ENCODE measurements at regions not wholly inside any gene's neighbourhood (a gene's known extent, or its start where the extent isn't known, plus 50 kb on each side); places are given as distances from the start of the nearest gene placed in this dataset.

GRCh38 chrX:2162695-2163094, 338.1 kb downstream of the DHRSX start (continued):
- TF ChIP-seq, protein P1, sequence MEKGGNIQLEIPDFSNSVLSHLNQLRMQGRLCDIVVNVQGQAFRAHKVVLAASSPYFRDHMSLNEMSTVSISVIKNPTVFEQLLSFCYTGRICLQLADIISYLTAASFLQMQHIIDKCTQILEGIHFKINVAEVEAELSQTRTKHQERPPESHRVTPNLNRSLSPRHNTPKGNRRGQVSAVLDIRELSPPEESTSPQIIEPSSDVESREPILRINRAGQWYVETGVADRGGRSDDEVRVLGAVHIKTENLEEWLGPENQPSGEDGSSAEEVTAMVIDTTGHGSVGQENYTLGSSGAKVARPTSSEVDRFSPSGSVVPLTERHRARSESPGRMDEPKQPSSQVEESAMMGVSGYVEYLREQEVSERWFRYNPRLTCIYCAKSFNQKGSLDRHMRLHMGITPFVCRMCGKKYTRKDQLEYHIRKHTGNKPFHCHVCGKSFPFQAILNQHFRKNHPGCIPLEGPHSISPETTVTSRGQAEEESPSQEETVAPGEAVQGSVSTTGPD (CRISPR knock-in tag; IDR thresholded peaks at IDR 0.05), result no peak
- no peak for TF ChIP-seq ZXDC (CRISPR knock-in tag; IDR thresholded peaks at IDR 0.05)
- no peak for TF ChIP-seq ZNF800 (CRISPR knock-in tag; IDR thresholded peaks at IDR 0.05)

DNA sequence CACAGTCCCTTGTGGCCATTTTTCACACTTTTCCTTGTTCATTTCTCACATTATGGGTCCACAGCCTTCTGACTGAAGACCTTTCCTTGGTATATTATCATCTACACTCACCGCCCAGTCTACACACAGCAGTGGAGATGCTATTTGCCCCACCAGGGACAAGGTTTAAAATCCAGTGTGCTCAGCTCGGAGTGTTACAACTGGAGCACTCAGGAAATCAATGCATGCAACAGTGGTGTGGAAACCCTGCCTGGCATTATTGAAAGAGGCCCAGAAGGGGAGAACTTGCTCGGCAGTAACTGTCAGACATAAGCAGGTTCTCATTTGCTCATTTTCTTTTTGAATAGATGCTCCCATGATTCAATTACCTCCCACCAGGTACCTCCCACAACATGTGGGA, 340.9 kb downstream of the DHRSX start:
- H3K27me3 ChIP-seq (ENCODE audit: control insufficient read depth in 1 of 2, insufficient read depth in 2 of 2, low read length in 2 of 2), result no peaks in the 10 kb centered on the region
- H3K4me1 ChIP-seq (ENCODE audit: insufficient read depth, low read length), result no peaks in the 10 kb centered on the region
- ATAC-seq, result peak; percentile 77
- H3K4me2 ChIP-seq (ENCODE audit: low read depth, low read length), result no peak overlapping the region
- no peaks in the 10 kb centered on the region for H3K36me3 ChIP-seq (replicated peaks in 1 of 2; ENCODE audit: control insufficient read depth in 1 of 2, insufficient read depth in 2 of 2, low read length in 2 of 2)
- ChIA-PET POLR2A (no interaction called here), CTCF (ENCODE audit: low intra/inter-chr PET ratio, low total read pairs) (no interaction called here)
- no peaks in the 10 kb centered on the region for H3K9me3 ChIP-seq (ENCODE audit: low read length)
- no peak overlapping the region for H3K9ac ChIP-seq (ENCODE audit: insufficient read depth, low read depth, low read length)
- intact Hi-C loops (cut with micrococcal nuclease; ENCODE audit: unreplicated experiment) (no loop called here), in situ Hi-C loops (cut with HindIII; ENCODE audit: extremely low pct_ligation_motif_present, low pct_unique_long_range_greater_than_20kb) (no loop called here)
- TF ChIP-seq ZNF782 (CRISPR knock-in tag; IDR thresholded peaks at IDR 0.05; ENCODE audit: borderline replicate concordance) (no peak), ZNF33B (CRISPR knock-in tag; IDR thresholded peaks at IDR 0.05) (no peak), ZNF263 (CRISPR knock-in tag; IDR thresholded peaks at IDR 0.05) (peak; percentile 39; the same call in 1 of the 2 replicates), ZNF441 (CRISPR knock-in tag; IDR thresholded peaks at IDR 0.05; ENCODE audit: borderline replicate concordance) (no peak), PLRG1 (conservative IDR thresholded peaks at IDR 0.05) (no peak), PREB (CRISPR knock-in tag; IDR thresholded peaks at IDR 0.05) (no peak)
- TF ChIP-seq, protein P2, sequence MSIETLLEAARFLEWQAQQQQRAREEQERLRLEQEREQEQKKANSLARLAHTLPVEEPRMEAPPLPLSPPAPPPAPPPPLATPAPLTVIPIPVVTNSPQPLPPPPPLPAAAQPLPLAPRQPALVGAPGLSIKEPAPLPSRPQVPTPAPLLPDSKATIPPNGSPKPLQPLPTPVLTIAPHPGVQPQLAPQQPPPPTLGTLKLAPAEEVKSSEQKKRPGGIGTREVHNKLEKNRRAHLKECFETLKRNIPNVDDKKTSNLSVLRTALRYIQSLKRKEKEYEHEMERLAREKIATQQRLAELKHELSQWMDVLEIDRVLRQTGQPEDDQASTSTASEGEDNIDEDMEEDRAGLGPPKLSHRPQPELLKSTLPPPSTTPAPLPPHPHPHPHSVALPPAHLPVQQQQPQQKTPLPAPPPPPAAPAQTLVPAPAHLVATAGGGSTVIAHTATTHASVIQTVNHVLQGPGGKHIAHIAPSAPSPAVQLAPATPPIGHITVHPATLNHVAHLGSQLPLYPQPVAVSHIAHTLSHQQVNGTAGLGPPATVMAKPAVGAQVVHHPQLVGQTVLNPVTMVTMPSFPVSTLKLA (IDR thresholded peaks at IDR 0.05), result no peak
- no peak overlapping the region for H3K27ac ChIP-seq (ENCODE audit: extremely low read length, insufficient read depth, low read length)
- FAIRE-seq, result no peak
- DNase-seq (ENCODE audit: low spot score), result no peak
- no peaks in the 10 kb centered on the region for H4K20me1 ChIP-seq (ENCODE audit: insufficient read depth, low read length)
- BruUV-seq (replicated peaks), result no TSS peak
- H3K4me3 ChIP-seq (replicated peaks in 1 of 3; ENCODE audit: insufficient read depth in 1 of 3, low read depth in 2 of 3, low read length in 3 of 3), result no peak overlapping the region
- WGBS (ENCODE audit: low lambda C conversion rate), result 4% methylated on average over 3 of the region's 3 CpGs
- H3K79me2 ChIP-seq (ENCODE audit: insufficient read depth, low read length), result no peaks in the 10 kb centered on the region
- no peak overlapping the region for H2AFZ ChIP-seq (ENCODE audit: low read length)

Data from HepG2 (cell line).